GM21423 (cell line): ENCODE measurements at regions not wholly inside any gene's neighbourhood (a gene's known extent, or its start where the extent isn't known, plus 50 kb on each side); places are given as distances from the start of the nearest gene placed in this dataset.

Experiments
- ATAC-seq: cut with Tn5 transposase; IDR thresholded peaks from one replicate; pipeline ENCODE4 v1.9.1; 2021; ENCODE audit warnings: mild to moderate bottlenecking, moderate library complexity; ENCODE audit not compliant: unreplicated experiment

- ATAC-seq, result no peak
Measured at GRCh38 chr11:97234016-97234415, 844.2 kb downstream of the JRKL start.

GRCh38 chr11:97237151-97237550 lies 847.3 kb downstream of the JRKL start:
- no peak for ATAC-seq

- no peak for ATAC-seq
Measured at GRCh38 chr11:97247601-97248000, 857.8 kb downstream of the JRKL start.

GRCh38 chr11:97254790-97255189 lies 865.0 kb downstream of the JRKL start:
- no peak for ATAC-seq

- no peak for ATAC-seq
Measured at GRCh38 chr11:97259434-97259833, 869.6 kb downstream of the JRKL start.

GRCh38 chr11:97259884-97260283 lies 870.1 kb downstream of the JRKL start:
- ATAC-seq, result no peak

- no peak for ATAC-seq
Measured at GRCh38 chr11:97263183-97263858, 873.5 kb downstream of the JRKL start.

- no peak for ATAC-seq
Measured at GRCh38 chr11:97269527-97269926, 879.7 kb downstream of the JRKL start.

- no peak for ATAC-seq
Measured at GRCh38 chr11:97279341-97279740, 889.5 kb downstream of the JRKL start.

GRCh38 chr11:97280347-97280746 lies 890.5 kb downstream of the JRKL start:
- no peak for ATAC-seq

- ATAC-seq, result no peak
Measured at GRCh38 chr11:97289823-97290222, 900.0 kb downstream of the JRKL start.

- ATAC-seq, result no peak
Measured at GRCh38 chr11:97290464-97291041, 900.7 kb downstream of the JRKL start.

GRCh38 chr11:97296301-97296700 lies 906.5 kb downstream of the JRKL start:
- ATAC-seq, result no peak

GRCh38 chr11:97309291-97309690 lies 919.5 kb downstream of the JRKL start:
- ATAC-seq, result no peak

GRCh38 chr11:97325693-97326092 lies 935.9 kb downstream of the JRKL start:
- no peak for ATAC-seq

GRCh38 chr11:97332271-97332670 lies 942.5 kb downstream of the JRKL start:
- no peak for ATAC-seq

- ATAC-seq, result no peak
Measured at GRCh38 chr11:97336064-97336463, 946.3 kb downstream of the JRKL start.

GRCh38 chr11:97345032-97345431 lies 955.2 kb downstream of the JRKL start:
- ATAC-seq, result no peak

GRCh38 chr11:97349201-97349600 lies 959.4 kb downstream of the JRKL start:
- ATAC-seq, result no peak

- ATAC-seq, result no peak
Measured at GRCh38 chr11:97351939-97352338, 962.1 kb downstream of the JRKL start.

GRCh38 chr11:97354026-97354425 lies 964.2 kb downstream of the JRKL start:
- ATAC-seq, result no peak

GRCh38 chr11:97354576-97354975 lies 964.8 kb downstream of the JRKL start:
- ATAC-seq, result no peak

GRCh38 chr11:97355230-97355629 lies 965.4 kb downstream of the JRKL start:
- no peak for ATAC-seq
